ENCODE measurements at regions not wholly inside any gene's neighbourhood (a gene's known extent, or its start where the extent isn't known, plus 50 kb on each side); places are given as distances from the start of the nearest gene placed in this dataset.

- no peak for DNase-seq
Observed at GRCh38 chr7:25316366-25316765, 88.1 kb upstream of the NPVF start.

- no peak for DNase-seq
Observed at GRCh38 chr7:25318047-25318446, 89.8 kb upstream of the NPVF start.

DNA sequence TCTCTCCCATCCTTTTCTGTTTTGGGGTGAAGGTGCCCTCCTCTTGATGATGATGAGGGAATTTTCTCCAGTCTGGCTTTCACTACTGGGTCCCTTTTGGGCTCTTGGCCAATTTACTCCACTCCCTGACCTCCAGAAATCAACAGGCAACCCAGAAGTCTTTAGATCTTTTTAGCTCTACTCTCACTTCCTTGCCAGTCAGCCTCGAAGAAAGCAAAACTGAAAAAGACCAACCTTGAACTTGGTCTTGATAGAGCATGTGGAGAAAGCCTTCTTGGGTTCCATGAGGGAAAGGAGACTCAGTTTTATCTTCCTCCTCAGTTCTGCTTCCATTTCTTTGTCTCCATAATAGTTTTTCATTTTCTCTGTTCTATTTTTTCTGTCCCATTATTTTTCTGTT, 91.4 kb upstream of the NPVF start:
- no peak for DNase-seq

- no peak for DNase-seq
Observed at GRCh38 chr7:25320791-25321190, 92.5 kb upstream of the NPVF start.

DNA sequence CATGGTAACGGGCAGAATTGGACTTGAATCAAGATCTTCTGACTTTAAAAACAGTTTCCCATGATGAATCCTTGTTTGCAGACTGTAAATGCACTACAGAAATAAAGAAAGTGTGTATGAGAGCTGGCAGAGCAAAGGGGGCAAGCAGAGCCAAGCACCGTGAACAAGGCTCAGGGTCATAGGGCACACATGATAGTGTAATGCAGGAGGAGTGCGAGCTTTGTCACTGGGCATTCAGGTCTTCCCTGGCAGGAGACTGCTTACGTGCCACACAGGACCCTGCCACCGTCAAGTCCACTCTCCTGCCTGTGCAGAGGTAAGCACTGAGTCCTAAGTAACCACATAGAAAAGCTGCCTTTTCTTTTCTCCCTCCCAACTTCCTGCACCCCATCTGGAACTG, 93.1 kb upstream of the NPVF start:
- DNase-seq, result no peak

GRCh38 chr7:25322473-25322872, 94.2 kb upstream of the NPVF start:
- DNase-seq, result no peak

DNA sequence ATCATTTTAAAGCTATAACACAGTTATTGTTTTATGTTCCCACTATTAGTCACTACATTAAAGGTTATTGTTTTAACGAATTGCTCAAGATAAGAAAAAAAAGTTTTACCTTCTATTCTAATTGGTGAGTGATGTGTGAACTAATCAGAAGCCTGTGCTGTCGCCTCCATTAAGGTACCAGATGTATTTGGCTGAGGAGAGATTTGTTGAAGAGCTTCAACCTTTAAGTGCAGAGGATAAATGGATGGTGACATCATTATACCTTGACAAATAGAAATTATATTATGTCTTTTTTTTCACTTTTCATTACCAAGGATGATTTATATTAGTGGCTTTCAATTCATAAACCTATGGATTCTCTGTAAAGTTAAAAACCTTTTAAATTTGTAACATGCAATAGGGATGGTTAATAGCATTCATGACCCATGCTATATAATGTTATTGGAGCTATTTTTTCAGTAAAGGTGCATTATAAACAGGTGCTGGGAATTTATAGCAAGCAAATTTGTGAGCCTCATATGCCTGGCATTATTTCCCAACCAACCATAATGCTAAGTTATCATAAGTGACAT, 97.0 kb upstream of the NPVF start:
- no peak for DNase-seq

- DNase-seq, result no peak
Observed at GRCh38 chr7:25326501-25327156, 98.3 kb upstream of the NPVF start.

- peak; percentile 36 for DNase-seq
Observed at GRCh38 chr7:25329815-25330214, 101.5 kb upstream of the NPVF start.

DNA sequence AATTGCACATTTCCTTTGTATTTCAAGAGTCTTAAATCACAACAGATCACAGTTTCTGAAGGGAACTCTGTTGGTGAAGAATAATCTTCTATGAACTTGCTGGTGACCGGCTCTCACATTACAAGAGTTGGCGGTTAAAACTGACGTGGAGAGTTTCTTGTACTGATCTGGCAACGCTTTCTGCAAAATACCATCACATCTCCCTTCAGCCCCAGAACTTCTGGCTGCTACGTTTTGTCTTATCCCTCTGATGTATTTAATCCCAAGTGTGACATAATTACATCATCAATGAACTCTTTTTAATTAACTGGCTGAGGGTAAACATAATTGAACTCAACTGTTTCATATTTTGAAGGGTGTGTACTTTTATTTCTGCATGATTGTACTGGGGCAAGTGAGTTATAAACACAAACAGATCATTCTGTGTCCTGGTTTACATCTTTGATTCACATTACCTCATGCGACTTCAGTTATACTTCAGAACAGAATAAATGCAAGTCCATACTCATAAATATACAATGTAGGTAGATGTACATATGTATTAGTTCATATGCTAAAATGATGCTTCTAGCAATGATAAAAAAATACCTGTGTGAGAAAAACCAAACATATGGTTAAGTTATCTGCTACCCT, 105.1 kb upstream of the NPVF start:
- no peak for DNase-seq

GRCh38 chr7:25347360-25348066, 119.2 kb upstream of the NPVF start:
- no peak for DNase-seq

DNA sequence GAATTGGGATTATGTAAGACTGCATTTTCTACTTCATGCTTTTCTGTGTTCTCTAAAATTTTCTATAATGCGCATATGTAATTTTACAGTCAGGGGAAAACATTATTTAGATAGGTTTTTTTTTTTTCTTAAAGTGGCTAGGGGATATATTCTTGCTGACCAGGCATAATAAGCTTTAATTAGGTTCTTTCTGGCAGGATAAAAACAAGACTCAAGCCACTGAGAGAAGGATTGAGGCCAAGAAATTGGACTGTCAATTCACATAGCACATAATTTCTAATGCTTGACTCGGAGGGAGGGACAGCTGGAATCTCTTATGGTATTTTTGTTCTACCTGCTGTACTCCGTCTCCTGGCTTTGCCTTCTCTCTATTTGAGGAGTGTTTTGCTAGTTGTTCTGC, 119.8 kb upstream of the NPVF start:
- no peak for DNase-seq

- no peak for DNase-seq
Observed at GRCh38 chr7:25349283-25350017, 121.2 kb upstream of the NPVF start.

DNA sequence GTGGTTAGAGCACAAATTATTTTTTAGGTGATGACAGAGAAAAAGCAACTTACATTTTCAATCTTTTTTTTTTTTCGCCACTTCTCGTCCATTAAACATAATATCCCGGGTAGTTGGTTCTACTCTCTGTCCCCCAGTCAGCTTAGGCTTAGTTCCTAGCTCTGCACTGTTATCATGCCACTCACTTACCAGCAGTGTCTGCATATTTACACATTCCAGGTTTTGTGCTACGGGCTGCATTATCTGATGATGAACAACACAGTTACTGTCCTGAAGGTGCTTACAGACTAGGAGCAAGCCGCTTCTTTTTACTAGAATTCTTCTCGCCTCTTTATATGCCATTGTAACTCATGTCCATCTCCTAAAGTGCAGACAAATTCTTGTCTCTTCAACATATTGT, 121.8 kb upstream of the NPVF start:
- no peak for DNase-seq

DNA sequence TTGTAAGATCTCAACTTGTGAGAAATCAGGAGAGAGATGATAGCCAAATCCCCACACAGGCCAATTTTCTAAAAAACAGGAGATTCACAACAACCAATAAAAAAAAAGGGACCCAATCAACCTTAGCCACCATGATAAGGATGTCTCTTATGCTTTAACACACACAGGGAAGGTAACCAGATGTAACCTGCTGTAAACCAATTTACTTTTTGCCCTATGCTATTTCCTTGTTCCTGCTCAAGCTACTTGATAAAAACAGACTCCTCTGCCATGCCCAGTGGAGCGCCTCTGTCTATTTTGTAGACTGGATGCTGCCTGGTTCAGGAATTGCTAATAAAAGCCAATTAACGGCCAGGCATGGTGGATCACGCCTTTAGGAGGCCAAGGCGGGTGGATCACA, 123.5 kb upstream of the NPVF start:
- no peak for DNase-seq

DNA sequence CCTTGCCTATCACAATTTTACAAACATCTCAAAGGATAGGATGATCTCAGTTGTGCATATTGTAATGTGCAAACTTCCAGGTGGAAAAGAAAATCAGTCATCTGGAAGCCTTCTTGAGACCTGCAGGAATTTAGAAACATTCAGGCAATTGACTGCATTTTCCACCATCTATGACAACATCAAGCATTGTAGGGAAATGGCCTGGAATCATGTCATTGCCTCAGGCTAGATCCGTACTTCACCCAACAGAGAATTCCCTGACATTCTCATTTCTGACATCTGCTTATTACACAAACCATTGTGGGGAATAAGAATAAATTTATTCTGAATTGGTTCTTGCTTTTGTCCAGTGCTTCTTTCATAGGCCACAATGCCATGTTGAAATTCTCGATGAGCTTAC, 124.9 kb upstream of the NPVF start:
- no peak for DNase-seq

- DNase-seq, result no peak
Observed at GRCh38 chr7:25353732-25354131, 125.4 kb upstream of the NPVF start.

DNA sequence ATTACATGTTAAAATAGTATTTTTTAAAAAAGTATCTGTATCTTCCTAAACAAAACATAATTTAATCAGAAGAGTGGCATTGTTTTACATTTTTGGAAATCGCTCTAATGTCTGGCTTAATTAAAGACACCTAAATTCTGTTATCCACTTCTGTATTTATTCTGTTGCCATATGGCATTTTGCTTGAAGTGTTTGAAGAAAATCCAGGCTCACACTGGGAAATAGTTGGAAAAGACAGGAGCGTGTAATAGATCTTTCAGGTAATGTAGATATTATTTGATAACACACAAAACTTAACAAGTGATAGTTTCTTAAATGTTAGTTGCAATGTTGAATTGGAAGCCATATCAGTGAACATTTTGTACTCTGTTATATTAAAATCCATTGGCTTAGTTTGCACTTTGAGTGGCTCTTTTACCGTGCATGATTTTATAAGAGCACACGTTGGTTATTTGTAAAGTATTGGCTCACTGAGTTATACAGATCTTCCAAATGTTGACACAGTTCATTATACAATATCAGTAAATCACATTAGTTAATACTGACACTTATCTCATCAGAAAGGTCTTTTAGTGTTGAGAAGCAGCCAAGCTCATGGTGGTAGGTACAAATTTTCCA, 128.4 kb upstream of the NPVF start:
- peak; percentile 17 for DNase-seq

- DNase-seq, result no peak
Observed at GRCh38 chr7:25358926-25359325, 130.6 kb upstream of the NPVF start.

DNA sequence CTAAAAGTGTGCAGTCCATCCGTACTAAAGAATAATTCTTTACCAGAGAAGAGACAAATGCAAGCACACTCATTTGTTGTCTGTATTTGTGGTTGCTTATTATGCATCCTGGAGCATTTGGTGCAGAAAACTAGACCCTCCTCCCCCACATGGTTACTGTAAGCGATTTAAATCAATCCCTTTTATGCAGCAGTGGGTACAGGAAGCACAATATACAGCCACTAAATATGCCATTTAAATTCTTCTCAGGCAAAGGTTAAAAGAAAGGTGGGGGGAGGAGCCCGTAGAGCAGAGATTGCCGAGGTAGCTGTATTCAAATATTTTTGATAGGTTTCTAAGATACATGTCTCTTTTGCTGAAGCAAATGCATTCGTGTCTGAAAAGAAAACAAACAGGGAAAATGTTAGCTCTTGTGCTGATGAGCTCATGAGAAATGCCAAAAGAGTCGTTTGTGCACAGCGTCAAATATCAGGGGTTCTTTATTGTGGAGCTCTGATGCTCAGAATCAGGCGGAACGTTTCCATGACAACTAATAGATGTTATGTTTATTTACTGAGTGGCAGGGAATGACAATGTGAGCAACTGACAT, 131.3 kb upstream of the NPVF start:
- DNase-seq, result peak; percentile 43

DNA sequence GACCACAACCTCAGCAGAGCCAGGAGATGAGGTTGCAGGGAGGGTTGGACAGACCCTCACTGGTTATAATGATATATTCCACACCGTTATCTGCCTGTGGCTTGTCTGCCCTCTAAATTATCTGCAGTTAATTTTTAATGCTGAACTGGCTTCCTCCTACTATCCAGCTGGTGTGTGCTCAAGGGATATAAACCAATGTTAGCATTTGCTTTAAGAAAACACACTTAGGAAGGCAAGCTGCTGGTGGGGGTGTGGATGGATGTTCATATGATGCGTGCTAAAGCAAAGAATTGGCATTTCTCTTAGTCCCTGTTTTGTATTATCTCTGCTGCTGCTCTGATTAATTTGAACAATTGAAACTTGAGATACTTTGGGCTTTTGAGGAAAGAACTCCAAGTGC, 132.2 kb upstream of the NPVF start:
- peak; percentile 22 for DNase-seq

GRCh38 chr7:25361387-25361786, 133.1 kb upstream of the NPVF start:
- DNase-seq, result no peak

- no peak for DNase-seq
Observed at GRCh38 chr7:25361863-25362262, 133.6 kb upstream of the NPVF start.

Measured in NCI-H2171 treated with DMSO at 0.1 percent for 48 hours (cell line).